Renal cortical epithelial cell (primary cell): ENCODE measurements at regions not wholly inside any gene's neighbourhood (a gene's known extent, or its start where the extent isn't known, plus 50 kb on each side); places are given as distances from the start of the nearest gene placed in this dataset.
"Not testable (repeated sequence)": the region's sequence is repeated elsewhere in the genome, so short reads cannot be mapped to it uniquely, and the experiment has no call there.

Experiments used
- DNase-seq: peaks from one replicate; pipeline ENCODE4 v3.0.0-alpha.2; 2011; ENCODE audit warnings: low read depth

DNA sequence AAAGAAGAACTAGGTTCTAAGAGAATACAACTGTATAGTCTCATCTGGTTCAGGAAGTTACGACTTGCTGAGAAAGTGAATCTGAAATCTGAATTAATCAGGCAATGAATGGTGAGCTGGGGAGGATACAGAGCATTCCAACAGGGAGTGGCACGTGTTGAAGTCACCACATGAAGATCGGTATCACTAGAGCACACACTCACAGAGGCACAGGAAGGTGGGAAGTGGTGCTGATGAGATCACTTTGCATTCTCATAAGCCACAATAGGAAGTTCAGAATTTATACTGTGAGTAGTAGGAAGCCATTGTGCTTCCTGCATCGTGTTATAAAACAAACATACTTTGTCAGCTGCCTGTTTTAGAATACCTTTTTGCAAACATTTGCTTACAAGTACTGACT lies 615.0 kb upstream of the DDX18 start:
- peak; percentile 0 for DNase-seq

- no peak for DNase-seq
These were observed 601.9 kb upstream of the DDX18 start for GRCh38 chr2:117212562-117212961.

DNA sequence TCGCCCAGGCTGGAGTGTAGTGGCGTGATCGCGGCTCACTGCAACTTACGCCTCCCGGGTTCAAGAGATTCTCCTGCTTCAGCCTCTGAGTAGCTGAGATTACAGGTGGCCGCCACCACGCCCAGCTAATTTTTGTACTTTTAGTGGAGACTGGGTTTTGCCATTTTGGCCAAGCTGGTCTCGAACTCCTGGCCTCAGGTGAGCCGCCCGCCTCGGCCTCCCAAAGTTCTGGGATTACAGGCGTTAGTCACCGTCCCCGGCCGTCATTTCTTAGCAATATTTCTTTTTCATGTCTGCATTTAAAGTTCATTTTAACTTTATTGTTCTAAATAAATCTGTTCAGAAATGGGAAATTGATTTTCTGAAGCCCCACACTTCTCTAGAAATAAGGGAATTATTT lies 597.3 kb upstream of the DDX18 start:
- DNase-seq: no peak

- DNase-seq: no peak
These were observed 591.7 kb upstream of the DDX18 start for GRCh38 chr2:117222809-117223208.

DNA sequence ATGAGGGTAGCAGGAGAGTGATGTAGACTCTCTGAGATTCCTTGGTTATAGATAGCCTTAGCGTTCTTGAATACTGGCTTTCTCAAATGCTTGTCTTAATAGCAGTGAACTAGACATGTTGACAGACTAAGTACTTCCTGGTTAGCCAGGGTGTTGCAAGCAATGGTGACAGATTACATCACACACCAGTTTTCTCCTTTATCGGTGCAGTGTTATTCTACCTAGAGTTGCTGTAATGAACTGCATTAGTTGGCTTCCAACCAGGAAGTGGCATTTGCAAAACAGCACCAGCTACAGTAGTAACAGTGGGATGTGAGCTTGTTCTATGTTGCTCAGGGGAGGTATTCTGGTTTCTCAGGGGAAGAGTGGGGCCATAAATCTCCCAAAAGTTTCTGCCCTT lies 582.2 kb upstream of the DDX18 start:
- DNase-seq: peak; percentile 50

DNA sequence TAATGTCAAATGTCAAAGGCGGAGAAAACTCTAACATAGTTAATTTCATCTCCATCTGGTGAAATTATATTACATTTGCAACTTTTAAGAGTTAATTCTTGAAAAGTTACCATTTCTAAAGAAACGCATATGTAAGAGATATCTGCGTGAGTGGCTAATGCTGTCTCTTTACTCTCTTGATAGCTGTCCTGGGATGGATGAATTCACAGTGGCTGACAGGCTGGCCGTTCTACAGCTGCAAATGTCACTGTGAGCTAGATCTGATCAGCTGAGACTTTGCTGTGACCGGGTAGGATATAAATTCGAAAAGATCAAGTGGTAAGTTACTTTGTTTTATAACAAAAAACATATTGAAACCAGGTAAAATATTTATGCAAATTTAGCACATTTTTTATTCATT lies 557.1 kb upstream of the DDX18 start:
- no peak for DNase-seq

GRCh38 chr2:117269574-117269973 lies 544.9 kb upstream of the DDX18 start:
- DNase-seq: no peak

DNA sequence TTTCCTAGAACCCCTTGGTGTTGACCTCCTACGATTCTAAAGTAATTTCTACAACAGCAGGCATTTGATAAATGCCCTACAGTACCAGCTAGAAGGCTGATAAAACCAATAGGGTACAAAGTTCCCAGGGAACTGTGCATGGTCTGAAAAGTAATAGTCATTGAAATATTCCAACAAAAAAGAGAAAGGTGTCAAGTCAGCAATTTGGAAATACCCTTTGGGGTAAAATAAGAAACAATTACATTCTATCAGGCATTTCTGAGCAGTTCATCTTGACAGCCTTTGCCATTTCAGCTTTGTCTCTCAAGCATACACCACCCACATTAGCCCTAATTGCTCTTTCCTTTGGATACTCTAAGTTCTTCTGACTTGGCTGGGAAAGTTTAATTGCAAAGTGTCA lies 542.9 kb upstream of the DDX18 start:
- no peak for DNase-seq

GRCh38 chr2:117273009-117273671 lies 541.4 kb upstream of the DDX18 start:
- DNase-seq: peak; percentile 31

- no peak for DNase-seq
These were observed 521.5 kb upstream of the DDX18 start for GRCh38 chr2:117293012-117293411.

- no peak for DNase-seq
These were observed 515.0 kb upstream of the DDX18 start for GRCh38 chr2:117299451-117299850.

DNA sequence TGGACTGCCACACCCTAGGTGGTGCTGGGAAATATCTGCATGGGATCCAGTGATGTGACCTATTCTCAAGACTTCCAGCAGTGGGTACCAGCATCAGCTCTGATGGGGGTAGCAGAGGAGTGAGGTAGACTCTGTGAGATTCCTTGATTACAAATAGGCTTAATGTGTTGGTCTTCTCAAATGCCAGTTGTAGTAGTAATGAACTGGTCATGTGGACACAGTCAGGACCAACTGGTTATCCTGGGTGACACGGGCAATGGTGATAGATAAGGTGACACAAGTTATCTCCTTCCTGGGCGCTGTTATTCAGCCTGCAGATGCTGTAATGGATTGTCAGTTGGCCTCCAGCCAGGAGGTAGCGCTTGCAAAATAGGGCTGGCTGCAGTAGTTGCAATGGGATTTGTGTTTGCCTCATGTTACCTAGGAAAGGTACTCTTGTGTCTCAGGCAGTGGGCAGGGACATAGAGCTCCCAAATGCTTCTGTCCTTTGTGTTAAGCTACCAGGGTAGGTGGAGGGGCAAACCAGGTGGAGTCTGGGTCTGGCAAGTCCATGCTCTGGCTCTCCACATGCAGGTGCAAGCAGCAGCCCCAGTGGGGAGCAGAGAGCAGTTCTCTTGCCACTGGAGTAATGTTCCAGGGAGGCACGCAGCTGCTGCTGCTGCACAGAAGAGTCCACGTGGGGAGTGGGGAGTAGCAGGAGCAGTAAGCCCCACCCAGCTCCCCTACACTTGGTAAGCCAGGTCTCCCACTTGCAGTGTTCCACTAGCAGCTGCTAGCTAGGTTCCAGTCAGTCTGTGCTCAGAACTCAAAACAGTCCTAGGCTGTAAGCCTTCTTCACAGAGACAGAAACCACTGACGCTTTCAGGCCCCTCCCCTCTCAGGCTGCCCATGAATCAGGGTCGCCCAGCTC lies 505.4 kb upstream of the DDX18 start:
- no peak for DNase-seq

- no peak for DNase-seq
These were observed 492.7 kb upstream of the DDX18 start for GRCh38 chr2:117321816-117322215.

- DNase-seq: peak; percentile 25
These were observed 491.2 kb upstream of the DDX18 start for GRCh38 chr2:117323331-117323730.

GRCh38 chr2:117330641-117331040 lies 483.9 kb upstream of the DDX18 start:
- DNase-seq: peak; percentile 95

DNA sequence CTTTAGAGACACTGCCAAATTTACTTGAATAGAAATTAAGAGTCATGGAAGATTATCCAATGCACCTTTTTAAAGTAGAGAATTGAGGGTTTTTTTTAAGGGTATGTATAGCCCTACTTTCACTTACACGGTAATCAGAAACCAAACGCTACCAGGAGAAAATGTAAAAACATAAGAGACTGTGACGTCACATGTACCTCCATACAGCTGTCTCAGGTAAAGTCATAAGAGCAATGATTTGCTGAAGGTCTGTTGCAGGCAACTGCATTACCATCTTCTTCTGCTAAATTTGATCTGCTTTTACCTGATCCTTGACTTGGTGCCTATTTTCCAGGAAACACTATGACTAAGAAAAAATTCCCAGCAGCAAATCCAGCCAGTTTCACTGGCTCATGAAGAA lies 478.5 kb upstream of the DDX18 start:
- DNase-seq: no peak

GRCh38 chr2:117336496-117336895 lies 478.0 kb upstream of the DDX18 start:
- no peak for DNase-seq

- not testable (repeated sequence) for DNase-seq
These were observed 476.5 kb upstream of the DDX18 start for GRCh38 chr2:117337981-117338380.

DNA sequence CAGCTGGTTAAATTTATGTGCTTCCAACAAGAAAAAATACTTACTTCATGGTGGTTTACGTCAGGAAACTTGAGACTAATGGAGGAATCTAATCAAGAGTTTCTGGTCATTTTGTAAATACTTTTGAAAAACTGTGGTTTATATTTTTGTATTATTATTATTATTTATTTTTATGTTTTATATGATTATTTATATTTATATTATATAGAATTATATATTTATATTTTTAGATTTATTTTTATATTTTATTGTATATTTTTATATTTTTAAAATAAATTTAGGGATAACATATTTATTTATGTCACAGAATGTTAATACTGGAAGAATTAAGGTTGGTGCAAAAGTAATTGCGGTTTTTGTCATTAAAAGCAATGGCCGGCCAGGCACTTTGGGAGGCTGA lies 474.5 kb upstream of the DDX18 start:
- no peak for DNase-seq

DNA sequence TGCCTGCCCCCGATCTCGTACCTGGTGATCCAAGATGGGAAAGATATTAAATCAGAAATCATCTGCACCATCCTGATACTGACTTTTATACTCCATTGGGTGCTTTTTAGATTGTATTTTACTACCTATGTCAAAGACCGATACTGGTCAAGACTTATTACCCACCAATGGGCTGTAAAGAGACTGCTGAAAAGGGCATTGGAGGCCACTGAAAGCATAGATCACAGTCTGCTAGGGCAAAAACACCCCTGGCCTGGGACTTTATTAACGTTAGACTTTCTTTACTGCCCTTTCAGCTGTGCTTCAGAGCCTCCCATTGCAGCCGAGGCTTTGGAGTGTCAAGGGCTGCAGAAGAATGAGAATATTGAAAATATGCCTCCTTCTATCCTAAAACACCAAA lies 472.8 kb upstream of the DDX18 start:
- DNase-seq: no peak

GRCh38 chr2:117342415-117342814 lies 472.1 kb upstream of the DDX18 start:
- no peak for DNase-seq

DNA sequence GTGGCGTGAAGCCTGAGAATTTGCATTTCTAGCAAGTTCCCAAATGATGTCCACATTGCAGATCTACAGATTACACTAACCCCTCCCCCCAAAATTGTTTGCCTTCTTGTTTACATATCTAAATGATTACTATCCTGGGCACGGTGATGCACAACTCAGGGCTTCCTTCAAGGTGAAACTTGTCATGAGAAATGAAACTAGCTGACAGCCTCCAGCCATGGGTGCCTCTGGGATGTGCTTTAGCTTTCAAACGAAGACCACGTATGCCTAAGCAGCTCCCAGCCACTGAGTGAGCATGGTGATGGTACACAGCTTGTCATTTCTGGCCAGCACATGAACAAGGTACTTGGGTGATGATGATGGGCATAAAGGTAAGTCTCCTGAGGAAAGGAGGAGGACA lies 464.8 kb upstream of the DDX18 start:
- no peak for DNase-seq

DNA sequence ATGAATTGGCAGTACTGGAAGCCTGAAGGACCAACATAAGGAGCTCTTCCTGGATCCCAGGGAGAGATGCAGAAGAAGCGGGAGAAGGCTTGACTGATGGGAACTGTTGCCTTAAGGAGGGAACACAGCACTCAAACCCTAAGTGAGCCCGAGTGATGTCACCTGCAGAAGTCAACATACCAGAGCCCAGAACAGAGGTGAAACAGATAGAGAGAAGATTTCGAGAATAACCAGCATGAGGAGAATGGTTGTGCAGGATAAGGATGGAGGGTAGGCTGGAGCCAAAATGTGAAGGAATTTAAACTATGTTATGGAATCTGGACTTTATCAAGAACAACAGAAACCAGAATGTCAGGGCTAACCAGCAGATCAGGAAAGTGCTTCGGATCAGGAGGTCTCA lies 463.1 kb upstream of the DDX18 start:
- no peak for DNase-seq
